PC-3 (cell line): ENCODE measurements at regions not wholly inside any gene's neighbourhood (a gene's known extent, or its start where the extent isn't known, plus 50 kb on each side); places are given as distances from the start of the nearest gene placed in this dataset.

ENCODE experiments used
- CTCF ChIP-seq: fragments of 300-600 bp; sonication (generic); conservative IDR thresholded peaks from 2 replicates; pipeline ENCODE4 v1.5.1; 2017; ENCODE audit warnings: antibody characterized with exemption, low read depth, mild to moderate bottlenecking, low read length
- EZH2 ChIP-seq: fragments of 300-600 bp; sonication (generic); IDR thresholded peaks from one replicate; pipeline ENCODE4 v1.6.1; 2017; ENCODE audit warnings: antibody characterized with exemption, mild to moderate bottlenecking, low read length; ENCODE audit not compliant: unreplicated experiment
- EZH2phosphoT487 ChIP-seq: fragments of 300-600 bp; sonication (generic); IDR thresholded peaks from 2 replicates; pipeline ENCODE4 v1.6.1; 2018; ENCODE audit warnings: mild to moderate bottlenecking, antibody characterized with exemption, low read length, borderline replicate concordance

GRCh38 chr5:103743421-103743820 lies 180.8 kb upstream of the NUDT12 start:
- TF ChIP-seq CTCF (no peak), EZH2 (no peak), EZH2phosphoT487 (no peak)
